GM23338 (cell line): ENCODE measurements at regions not wholly inside any gene's neighbourhood (a gene's known extent, or its start where the extent isn't known, plus 50 kb on each side); places are given as distances from the start of the nearest gene placed in this dataset.

ENCODE experiments used
- ATAC-seq: fragments of 200-7000 bp; cut with Tn5 transposase; 3 replicates; pipeline ENCODE4 v1.9.1; 2020
- DNase-seq: peaks from one replicate; pipeline ENCODE4 v3.0.0-alpha.2; 2015; ENCODE audit warnings: low spot score
- H2AFZ ChIP-seq: fragments of 200-600 bp; sonication (generic); 2 replicates; pipeline ENCODE4 v1.8.0; 2016; ENCODE audit warnings: antibody characterized with exemption, mild to moderate bottlenecking, moderate library complexity
- H3F3A ChIP-seq: fragments of 200-600 bp; sonication (generic); replicated peaks from 2 replicates; pipeline ENCODE4 v1.8.0; 2017; ENCODE audit warnings: antibody characterized with exemption, mixed run types, low read depth
- H3K27ac ChIP-seq: fragments of 200-600 bp; sonication (generic); 2 replicates; pipeline ENCODE4 v1.6.1; 2016; ENCODE audit warnings: low read depth
- H3K27me3 ChIP-seq: fragments of 200-600 bp; sonication (generic); 2 replicates; pipeline ENCODE4 v1.8.0; 2016; ENCODE audit warnings: mild to moderate bottlenecking, mixed run types, moderate library complexity; ENCODE audit not compliant: insufficient read depth
- H3K36me3 ChIP-seq: fragments of 200-600 bp; sonication (generic); 2 replicates; pipeline ENCODE4 v1.8.0; 2016; ENCODE audit warnings: mild to moderate bottlenecking; ENCODE audit not compliant: insufficient read depth
- H3K4me1 ChIP-seq: fragments of 200-600 bp; sonication (generic); 2 replicates; pipeline ENCODE4 v1.8.0; 2016; ENCODE audit warnings: mild to moderate bottlenecking, moderate library complexity; ENCODE audit not compliant: insufficient read depth
- H3K4me2 ChIP-seq: fragments of 200-600 bp; sonication (generic); 2 replicates; pipeline ENCODE4 v1.7.1; 2017; ENCODE audit warnings: mixed run types
- H3K4me3 ChIP-seq: fragments of 200-600 bp; sonication (generic); 2 replicates; pipeline ENCODE4 v1.6.1; 2016; ENCODE audit warnings: mixed run types
- H3K79me2 ChIP-seq: fragments of 200-600 bp; sonication (generic); replicated peaks from 2 replicates; pipeline ENCODE4 v1.8.0; 2017; ENCODE audit warnings: mild to moderate bottlenecking; ENCODE audit not compliant: insufficient read depth
- H3K9me2 ChIP-seq: fragments of 200-600 bp; sonication (generic); 2 replicates; pipeline ENCODE4 v1.8.0; 2017; ENCODE audit not compliant: insufficient read depth
- H4K20me1 ChIP-seq: fragments of 200-600 bp; sonication (generic); replicated peaks from 2 replicates; pipeline ENCODE4 v1.8.0; 2017; ENCODE audit warnings: mild to moderate bottlenecking; ENCODE audit not compliant: insufficient read depth
- H3K27ac Mint-ChIP-seq: 2 replicates; pipeline ENCODE4 v1.8.0; 2020; ENCODE audit warnings: inconsistent platforms, mild to moderate bottlenecking, moderate library complexity, mixed read lengths
- H3K27me3 Mint-ChIP-seq: 3 replicates; pipeline ENCODE4 v1.8.0; 2022; ENCODE audit warnings: low read depth, mild to moderate bottlenecking, moderate library complexity, mixed read lengths, inconsistent platforms; ENCODE audit not compliant: insufficient read depth, poor library complexity
- H3K36me3 Mint-ChIP-seq: 3 replicates; pipeline ENCODE4 v1.8.0; 2021; ENCODE audit warnings: low read depth, mild to moderate bottlenecking, inconsistent platforms, moderate library complexity, mixed read lengths
- H3K4me1 Mint-ChIP-seq: 3 replicates; pipeline ENCODE4 v1.8.0; 2020; ENCODE audit warnings: mild to moderate bottlenecking, inconsistent platforms, mixed read lengths
- H3K4me3 Mint-ChIP-seq: 3 replicates; pipeline ENCODE4 v1.8.0; 2021; ENCODE audit warnings: moderate library complexity, mild to moderate bottlenecking, inconsistent platforms, mixed read lengths
- H3K9me3 Mint-ChIP-seq: 3 replicates; pipeline ENCODE4 v1.8.0; 2020; ENCODE audit warnings: moderate library complexity, mild to moderate bottlenecking, inconsistent platforms, mixed read lengths
- CREB1 ChIP-seq: fragments of 250-450 bp; sonication (Bioruptor Pico); IDR thresholded peaks from 2 replicates; pipeline ENCODE4 v1.5.0; 2020; ENCODE audit warnings: low read depth, mild to moderate bottlenecking, moderate library complexity
- EZH2 ChIP-seq: fragments of 200-600 bp; sonication (generic); IDR thresholded peaks from one replicate; pipeline ENCODE4 v1.8.0; 2017; ENCODE audit warnings: antibody characterized with exemption, mild to moderate bottlenecking, low read depth; ENCODE audit not compliant: unreplicated experiment
- EZH2phosphoT487 ChIP-seq: fragments of 200-600 bp; sonication (generic); IDR thresholded peaks from one replicate; pipeline ENCODE4 v1.8.1; 2018; ENCODE audit warnings: antibody characterized with exemption; ENCODE audit not compliant: unreplicated experiment
- JUNB ChIP-seq: IDR thresholded peaks from one replicate; pipeline ENCODE4 v1.6.1; 2016; ENCODE audit warnings: antibody characterized with exemption; ENCODE audit not compliant: unreplicated experiment
- NANOG ChIP-seq: IDR thresholded peaks from 2 replicates; pipeline ENCODE4 v1.6.1; 2016; ENCODE audit warnings: antibody characterized with exemption, borderline replicate concordance
- POLR2AphosphoS5 ChIP-seq: IDR thresholded peaks from 2 replicates; pipeline ENCODE4 v1.6.1; 2016; ENCODE audit warnings: antibody characterized with exemption, low read depth
- STAT1 ChIP-seq: IDR thresholded peaks from one replicate; pipeline ENCODE4 v1.6.1; 2016; ENCODE audit warnings: antibody characterized with exemption; ENCODE audit not compliant: unreplicated experiment
- ZNF114 ChIP-seq: fragments of 250-450 bp; sonication (Bioruptor Pico); IDR thresholded peaks from 2 replicates; pipeline ENCODE4 v1.5.0; 2020; ENCODE audit warnings: mild to moderate bottlenecking, moderate library complexity
- ZNF331 ChIP-seq: fragments of 250-450 bp; sonication (Bioruptor Pico); IDR thresholded peaks from 2 replicates; pipeline ENCODE4 v1.5.0; 2020; ENCODE audit warnings: low read depth, mild to moderate bottlenecking, moderate library complexity
- TF ChIP-seq, protein P1 (sequence below): fragments of 250-450 bp; sonication (Bioruptor Pico); IDR thresholded peaks from 2 replicates; pipeline ENCODE4 v1.5.0; 2020; ENCODE audit warnings: mild to moderate bottlenecking, moderate library complexity
- TF ChIP-seq, protein P2 (sequence below), 2 experiments: fragments of 200-600 bp in 1 of 2; sonication (generic) in 1 of 2; conservative IDR thresholded peaks; 2 replicates each; pipeline versions ENCODE4 v1.5.1 to v1.6.1; 2016 to 2017; ENCODE audit warnings: antibody characterized with exemption in 2 of 2, low read depth in 2 of 2, mild to moderate bottlenecking in 2 of 2, moderate library complexity in 1 of 2
- TF ChIP-seq, protein P3 (sequence below): IDR thresholded peaks from one replicate; pipeline ENCODE4 v1.6.1; 2018; ENCODE audit warnings: antibody characterized with exemption; ENCODE audit not compliant: unreplicated experiment
- TF ChIP-seq, protein P4 (sequence below): IDR thresholded peaks from 2 replicates; pipeline ENCODE4 v1.6.1; 2016; ENCODE audit warnings: antibody characterized with exemption

DNA sequence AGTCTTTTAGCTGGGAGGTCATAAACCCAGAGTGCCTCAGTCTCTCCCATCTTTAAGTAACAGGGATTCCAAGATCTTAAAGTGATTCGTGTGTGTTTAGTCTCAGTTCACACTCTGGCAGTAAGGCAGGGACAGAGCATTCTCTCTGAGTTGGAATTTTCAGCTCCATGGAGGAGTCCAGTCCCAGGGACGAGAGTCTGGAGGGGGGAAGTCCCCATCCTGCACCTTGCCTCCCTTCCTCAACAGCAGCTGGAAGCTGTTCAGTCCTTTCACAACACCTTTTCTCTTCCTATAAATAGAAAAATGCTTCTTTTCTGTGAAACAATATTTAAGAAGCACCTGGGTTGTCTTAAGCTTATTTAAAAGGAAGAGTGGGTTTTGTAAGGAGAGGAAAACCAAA is 82.0 kb downstream of the KLF5 start:
- Histone ChIP-seq H3K4me3 (no peak overlapping the region), H3K79me2 (no peaks in the 10 kb centered on the region), H3K4me1 (peaks cover 16% of the 10 kb centered on the region), H3K9me2 (no peaks in the 10 kb centered on the region; the same call in 1 of the 2 replicates), H3K36me3 (no peaks in the 10 kb centered on the region), H3K4me2 (no peak overlapping the region), H3K27ac (no peak overlapping the region), H3F3A (no peaks in the 10 kb centered on the region), H2AFZ (peak overlapping the region; percentile 86), H4K20me1 (no peaks in the 10 kb centered on the region), H3K27me3 (no peaks in the 10 kb centered on the region)
- Mint-ChIP-seq H3K4me3 (no peak overlapping the region), H3K9me3 (no peaks in the 10 kb centered on the region; the same call in 2 of the 3 replicates), H3K27ac (no peak overlapping the region), H3K4me1 (peaks cover 12% of the 10 kb centered on the region), H3K36me3 (no peaks in the 10 kb centered on the region), H3K27me3 (no peaks in the 10 kb centered on the region)
- ATAC-seq: no peak
- TF ChIP-seq, protein P1, sequence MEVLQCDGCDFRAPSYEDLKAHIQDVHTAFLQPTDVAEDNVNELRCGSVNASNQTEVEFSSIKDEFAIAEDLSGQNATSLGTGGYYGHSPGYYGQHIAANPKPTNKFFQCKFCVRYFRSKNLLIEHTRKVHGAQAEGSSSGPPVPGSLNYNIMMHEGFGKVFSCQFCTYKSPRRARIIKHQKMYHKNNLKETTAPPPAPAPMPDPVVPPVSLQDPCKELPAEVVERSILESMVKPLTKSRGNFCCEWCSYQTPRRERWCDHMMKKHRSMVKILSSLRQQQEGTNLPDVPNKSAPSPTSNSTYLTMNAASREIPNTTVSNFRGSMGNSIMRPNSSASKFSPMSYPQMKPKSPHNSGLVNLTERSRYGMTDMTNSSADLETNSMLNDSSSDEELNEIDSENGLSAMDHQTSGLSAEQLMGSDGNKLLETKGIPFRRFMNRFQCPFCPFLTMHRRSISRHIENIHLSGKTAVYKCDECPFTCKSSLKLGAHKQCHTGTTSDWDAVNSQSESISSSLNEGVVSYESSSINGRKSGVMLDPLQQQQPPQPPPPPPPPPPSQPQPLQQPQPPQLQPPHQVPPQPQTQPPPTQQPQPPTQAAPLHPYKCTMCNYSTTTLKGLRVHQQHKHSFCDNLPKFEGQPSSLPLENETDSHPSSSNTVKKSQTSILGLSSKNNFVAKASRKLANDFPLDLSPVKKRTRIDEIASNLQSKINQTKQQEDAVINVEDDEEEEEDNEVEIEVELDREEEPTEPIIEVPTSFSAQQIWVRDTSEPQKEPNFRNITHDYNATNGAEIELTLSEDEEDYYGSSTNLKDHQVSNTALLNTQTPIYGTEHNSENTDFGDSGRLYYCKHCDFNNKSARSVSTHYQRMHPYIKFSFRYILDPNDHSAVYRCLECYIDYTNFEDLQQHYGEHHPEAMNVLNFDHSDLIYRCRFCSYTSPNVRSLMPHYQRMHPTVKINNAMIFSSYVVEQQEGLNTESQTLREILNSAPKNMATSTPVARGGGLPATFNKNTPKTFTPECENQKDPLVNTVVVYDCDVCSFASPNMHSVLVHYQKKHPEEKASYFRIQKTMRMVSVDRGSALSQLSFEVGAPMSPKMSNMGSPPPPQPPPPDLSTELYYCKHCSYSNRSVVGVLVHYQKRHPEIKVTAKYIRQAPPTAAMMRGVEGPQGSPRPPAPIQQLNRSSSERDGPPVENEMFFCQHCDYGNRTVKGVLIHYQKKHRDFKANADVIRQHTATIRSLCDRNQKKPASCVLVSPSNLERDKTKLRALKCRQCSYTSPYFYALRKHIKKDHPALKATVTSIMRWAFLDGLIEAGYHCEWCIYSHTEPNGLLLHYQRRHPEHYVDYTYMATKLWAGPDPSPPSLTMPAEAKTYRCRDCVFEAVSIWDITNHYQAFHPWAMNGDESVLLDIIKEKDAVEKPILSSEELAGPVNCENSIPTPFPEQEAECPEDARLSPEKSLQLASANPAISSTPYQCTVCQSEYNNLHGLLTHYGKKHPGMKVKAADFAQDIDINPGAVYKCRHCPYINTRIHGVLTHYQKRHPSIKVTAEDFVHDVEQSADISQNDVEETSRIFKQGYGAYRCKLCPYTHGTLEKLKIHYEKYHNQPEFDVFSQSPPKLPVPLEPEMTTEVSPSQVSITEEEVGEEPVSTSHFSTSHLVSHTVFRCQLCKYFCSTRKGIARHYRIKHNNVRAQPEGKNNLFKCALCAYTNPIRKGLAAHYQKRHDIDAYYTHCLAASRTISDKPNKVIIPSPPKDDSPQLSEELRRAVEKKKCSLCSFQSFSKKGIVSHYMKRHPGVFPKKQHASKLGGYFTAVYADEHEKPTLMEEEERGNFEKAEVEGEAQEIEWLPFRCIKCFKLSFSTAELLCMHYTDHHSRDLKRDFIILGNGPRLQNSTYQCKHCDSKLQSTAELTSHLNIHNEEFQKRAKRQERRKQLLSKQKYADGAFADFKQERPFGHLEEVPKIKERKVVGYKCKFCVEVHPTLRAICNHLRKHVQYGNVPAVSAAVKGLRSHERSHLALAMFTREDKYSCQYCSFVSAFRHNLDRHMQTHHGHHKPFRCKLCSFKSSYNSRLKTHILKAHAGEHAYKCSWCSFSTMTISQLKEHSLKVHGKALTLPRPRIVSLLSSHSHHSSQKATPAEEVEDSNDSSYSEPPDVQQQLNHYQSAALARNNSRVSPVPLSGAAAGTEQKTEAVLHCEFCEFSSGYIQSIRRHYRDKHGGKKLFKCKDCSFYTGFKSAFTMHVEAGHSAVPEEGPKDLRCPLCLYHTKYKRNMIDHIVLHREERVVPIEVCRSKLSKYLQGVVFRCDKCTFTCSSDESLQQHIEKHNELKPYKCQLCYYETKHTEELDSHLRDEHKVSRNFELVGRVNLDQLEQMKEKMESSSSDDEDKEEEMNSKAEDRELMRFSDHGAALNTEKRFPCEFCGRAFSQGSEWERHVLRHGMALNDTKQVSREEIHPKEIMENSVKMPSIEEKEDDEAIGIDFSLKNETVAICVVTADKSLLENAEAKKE (CRISPR knock-in tag): no peak
- TF ChIP-seq, protein P2, sequence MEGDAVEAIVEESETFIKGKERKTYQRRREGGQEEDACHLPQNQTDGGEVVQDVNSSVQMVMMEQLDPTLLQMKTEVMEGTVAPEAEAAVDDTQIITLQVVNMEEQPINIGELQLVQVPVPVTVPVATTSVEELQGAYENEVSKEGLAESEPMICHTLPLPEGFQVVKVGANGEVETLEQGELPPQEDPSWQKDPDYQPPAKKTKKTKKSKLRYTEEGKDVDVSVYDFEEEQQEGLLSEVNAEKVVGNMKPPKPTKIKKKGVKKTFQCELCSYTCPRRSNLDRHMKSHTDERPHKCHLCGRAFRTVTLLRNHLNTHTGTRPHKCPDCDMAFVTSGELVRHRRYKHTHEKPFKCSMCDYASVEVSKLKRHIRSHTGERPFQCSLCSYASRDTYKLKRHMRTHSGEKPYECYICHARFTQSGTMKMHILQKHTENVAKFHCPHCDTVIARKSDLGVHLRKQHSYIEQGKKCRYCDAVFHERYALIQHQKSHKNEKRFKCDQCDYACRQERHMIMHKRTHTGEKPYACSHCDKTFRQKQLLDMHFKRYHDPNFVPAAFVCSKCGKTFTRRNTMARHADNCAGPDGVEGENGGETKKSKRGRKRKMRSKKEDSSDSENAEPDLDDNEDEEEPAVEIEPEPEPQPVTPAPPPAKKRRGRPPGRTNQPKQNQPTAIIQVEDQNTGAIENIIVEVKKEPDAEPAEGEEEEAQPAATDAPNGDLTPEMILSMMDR (conservative IDR thresholded peaks at IDR 0.05; ENCODE audit: low read depth in 2 of 2): no peak
- no peak for TF ChIP-seq POLR2AphosphoS5
- TF ChIP-seq JUNB: no peak
- TF ChIP-seq ZNF331 (CRISPR knock-in tag): no peak
- TF ChIP-seq, protein P3, sequence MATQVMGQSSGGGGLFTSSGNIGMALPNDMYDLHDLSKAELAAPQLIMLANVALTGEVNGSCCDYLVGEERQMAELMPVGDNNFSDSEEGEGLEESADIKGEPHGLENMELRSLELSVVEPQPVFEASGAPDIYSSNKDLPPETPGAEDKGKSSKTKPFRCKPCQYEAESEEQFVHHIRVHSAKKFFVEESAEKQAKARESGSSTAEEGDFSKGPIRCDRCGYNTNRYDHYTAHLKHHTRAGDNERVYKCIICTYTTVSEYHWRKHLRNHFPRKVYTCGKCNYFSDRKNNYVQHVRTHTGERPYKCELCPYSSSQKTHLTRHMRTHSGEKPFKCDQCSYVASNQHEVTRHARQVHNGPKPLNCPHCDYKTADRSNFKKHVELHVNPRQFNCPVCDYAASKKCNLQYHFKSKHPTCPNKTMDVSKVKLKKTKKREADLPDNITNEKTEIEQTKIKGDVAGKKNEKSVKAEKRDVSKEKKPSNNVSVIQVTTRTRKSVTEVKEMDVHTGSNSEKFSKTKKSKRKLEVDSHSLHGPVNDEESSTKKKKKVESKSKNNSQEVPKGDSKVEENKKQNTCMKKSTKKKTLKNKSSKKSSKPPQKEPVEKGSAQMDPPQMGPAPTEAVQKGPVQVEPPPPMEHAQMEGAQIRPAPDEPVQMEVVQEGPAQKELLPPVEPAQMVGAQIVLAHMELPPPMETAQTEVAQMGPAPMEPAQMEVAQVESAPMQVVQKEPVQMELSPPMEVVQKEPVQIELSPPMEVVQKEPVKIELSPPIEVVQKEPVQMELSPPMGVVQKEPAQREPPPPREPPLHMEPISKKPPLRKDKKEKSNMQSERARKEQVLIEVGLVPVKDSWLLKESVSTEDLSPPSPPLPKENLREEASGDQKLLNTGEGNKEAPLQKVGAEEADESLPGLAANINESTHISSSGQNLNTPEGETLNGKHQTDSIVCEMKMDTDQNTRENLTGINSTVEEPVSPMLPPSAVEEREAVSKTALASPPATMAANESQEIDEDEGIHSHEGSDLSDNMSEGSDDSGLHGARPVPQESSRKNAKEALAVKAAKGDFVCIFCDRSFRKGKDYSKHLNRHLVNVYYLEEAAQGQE: no peak
- TF ChIP-seq EZH2phosphoT487: no peak
- TF ChIP-seq STAT1: no peak
- TF ChIP-seq CREB1: no peak
- no peak for TF ChIP-seq EZH2
- no peak for TF ChIP-seq NANOG
- TF ChIP-seq, protein P4, sequence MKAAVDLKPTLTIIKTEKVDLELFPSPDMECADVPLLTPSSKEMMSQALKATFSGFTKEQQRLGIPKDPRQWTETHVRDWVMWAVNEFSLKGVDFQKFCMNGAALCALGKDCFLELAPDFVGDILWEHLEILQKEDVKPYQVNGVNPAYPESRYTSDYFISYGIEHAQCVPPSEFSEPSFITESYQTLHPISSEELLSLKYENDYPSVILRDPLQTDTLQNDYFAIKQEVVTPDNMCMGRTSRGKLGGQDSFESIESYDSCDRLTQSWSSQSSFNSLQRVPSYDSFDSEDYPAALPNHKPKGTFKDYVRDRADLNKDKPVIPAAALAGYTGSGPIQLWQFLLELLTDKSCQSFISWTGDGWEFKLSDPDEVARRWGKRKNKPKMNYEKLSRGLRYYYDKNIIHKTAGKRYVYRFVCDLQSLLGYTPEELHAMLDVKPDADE: no peak
- no peak for TF ChIP-seq ZNF114 (CRISPR knock-in tag)
- DNase-seq: no peak
